Tibial nerve (tissue), 3 donors: ENCODE measurements at regions not wholly inside any gene's neighbourhood (a gene's known extent, or its start where the extent isn't known, plus 50 kb on each side); places are given as distances from the start of the nearest gene placed in this dataset.

Experiments
- POLR2A ChIP-seq, 2 donors: fragments of 450-650 bp; IDR thresholded peaks; one replicate each; pipeline ENCODE4 v1.6.1; 2017; ENCODE audit warnings: antibody characterized with exemption in 2 of 2, mild to moderate bottlenecking in 2 of 2, moderate library complexity in 2 of 2
- TF ChIP-seq, protein P1 (sequence below), 5 experiments: fragments of 200-600 bp in 3 of 5; fragments of 450-650 bp in 2 of 5; sonication (generic) in 3 of 5; IDR thresholded peaks; one replicate each; pipeline ENCODE4 v1.5.1; 2016 to 2019; ENCODE audit warnings: antibody characterized with exemption in 5 of 5, mild to moderate bottlenecking in 3 of 5, moderate library complexity in 2 of 5

DNA sequence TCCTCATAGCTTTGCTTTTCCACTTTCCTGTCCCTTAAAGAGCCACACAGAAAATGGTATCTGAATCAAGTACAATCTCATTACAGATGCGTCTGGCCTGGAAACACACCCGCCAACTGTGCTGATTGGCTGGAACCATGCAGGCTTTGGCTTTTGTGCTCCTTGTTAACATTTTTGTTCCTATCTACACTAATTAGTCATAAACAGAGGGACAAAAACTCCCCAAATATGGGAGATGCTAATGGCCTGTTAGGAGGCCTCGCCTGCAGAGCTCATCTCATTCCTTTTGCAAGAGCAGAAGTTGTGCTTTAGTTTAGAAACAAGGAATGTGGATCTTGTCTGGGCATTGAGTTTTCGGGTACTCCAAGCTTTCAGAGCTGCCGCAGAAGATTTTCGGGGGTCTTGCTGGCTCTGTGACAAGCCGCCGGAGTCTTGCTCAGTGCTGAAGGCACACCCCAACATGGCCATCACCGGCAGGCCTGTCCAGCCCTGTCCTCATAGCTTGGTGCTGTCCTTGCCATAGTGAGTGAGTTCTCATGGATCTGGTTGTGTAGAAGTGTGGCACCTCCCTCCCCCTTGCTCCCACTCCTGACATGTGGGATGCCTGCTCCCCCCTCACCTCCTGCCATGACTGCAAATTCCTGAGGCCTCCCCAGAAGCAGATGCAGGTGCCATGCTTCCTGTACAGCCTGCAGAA is 69.8 kb downstream of the METRNL start:
- TF ChIP-seq POLR2A (IDR thresholded peaks at IDR 0.05): no peak
- TF ChIP-seq, protein P1, sequence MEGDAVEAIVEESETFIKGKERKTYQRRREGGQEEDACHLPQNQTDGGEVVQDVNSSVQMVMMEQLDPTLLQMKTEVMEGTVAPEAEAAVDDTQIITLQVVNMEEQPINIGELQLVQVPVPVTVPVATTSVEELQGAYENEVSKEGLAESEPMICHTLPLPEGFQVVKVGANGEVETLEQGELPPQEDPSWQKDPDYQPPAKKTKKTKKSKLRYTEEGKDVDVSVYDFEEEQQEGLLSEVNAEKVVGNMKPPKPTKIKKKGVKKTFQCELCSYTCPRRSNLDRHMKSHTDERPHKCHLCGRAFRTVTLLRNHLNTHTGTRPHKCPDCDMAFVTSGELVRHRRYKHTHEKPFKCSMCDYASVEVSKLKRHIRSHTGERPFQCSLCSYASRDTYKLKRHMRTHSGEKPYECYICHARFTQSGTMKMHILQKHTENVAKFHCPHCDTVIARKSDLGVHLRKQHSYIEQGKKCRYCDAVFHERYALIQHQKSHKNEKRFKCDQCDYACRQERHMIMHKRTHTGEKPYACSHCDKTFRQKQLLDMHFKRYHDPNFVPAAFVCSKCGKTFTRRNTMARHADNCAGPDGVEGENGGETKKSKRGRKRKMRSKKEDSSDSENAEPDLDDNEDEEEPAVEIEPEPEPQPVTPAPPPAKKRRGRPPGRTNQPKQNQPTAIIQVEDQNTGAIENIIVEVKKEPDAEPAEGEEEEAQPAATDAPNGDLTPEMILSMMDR (IDR thresholded peaks at IDR 0.05): no peak
